Mesenchymal stem cell (in vitro differentiated cells and primary cell): ENCODE measurements at regions not wholly inside any gene's neighbourhood (a gene's known extent, or its start where the extent isn't known, plus 50 kb on each side); places are given as distances from the start of the nearest gene placed in this dataset.

Experiments
- DNase-seq: peaks from one replicate; pipeline ENCODE4 v3.0.0-alpha.2; 2013
- H2AFZ ChIP-seq: one replicate; pipeline ENCODE4 v1.6.1; 2013; ENCODE audit warnings: low read depth, mild to moderate bottlenecking, control low read depth, inconsistent platforms, low read length, moderate library complexity
- H2AK5ac ChIP-seq: 2 replicates; pipeline ENCODE4 v1.6.1; 2013; ENCODE audit warnings: low read length, moderate library complexity, mild to moderate bottlenecking, inconsistent platforms; ENCODE audit not compliant: severe bottlenecking
- H2BK120ac ChIP-seq: one replicate; pipeline ENCODE4 v1.6.1; 2013; ENCODE audit warnings: low read depth, mild to moderate bottlenecking, inconsistent platforms, low read length, moderate library complexity
- H2BK12ac ChIP-seq, 2 experiments: one replicate each; pipeline ENCODE4 v1.6.1; 2013; ENCODE audit warnings: inconsistent platforms in 2 of 2, low read length in 2 of 2, mild to moderate bottlenecking in 2 of 2, moderate library complexity in 2 of 2, control low read depth in 1 of 2
- H2BK15ac ChIP-seq: one replicate; pipeline ENCODE4 v1.6.1; 2013; ENCODE audit warnings: mild to moderate bottlenecking, low read depth, inconsistent platforms; ENCODE audit not compliant: poor library complexity, severe bottlenecking
- H2BK5ac ChIP-seq: 2 replicates; pipeline ENCODE4 v1.6.1; 2013; ENCODE audit warnings: low read depth, mild to moderate bottlenecking, low read length, control low read depth, inconsistent platforms; ENCODE audit not compliant: poor library complexity, severe bottlenecking
- H3K14ac ChIP-seq, 2 experiments: one replicate each; pipeline ENCODE4 v1.6.1; 2013; ENCODE audit warnings: inconsistent platforms in 2 of 2, low read length in 2 of 2, control low read depth in 1 of 2, mild to moderate bottlenecking in 1 of 2, moderate library complexity in 1 of 2
- H3K18ac ChIP-seq, 2 experiments: one replicate each; pipeline ENCODE4 v1.6.1; 2013; ENCODE audit warnings: inconsistent platforms in 2 of 2, low read length in 2 of 2, control low read depth in 1 of 2, low read depth in 1 of 2, mild to moderate bottlenecking in 1 of 2
- H3K23ac ChIP-seq, 2 experiments: one replicate each; pipeline ENCODE4 v1.6.1; 2013; ENCODE audit warnings: inconsistent platforms in 2 of 2, low read length in 2 of 2, mild to moderate bottlenecking in 2 of 2, moderate library complexity in 2 of 2, control low read depth in 1 of 2
- H3K27ac ChIP-seq: 2 replicates; pipeline ENCODE4 v1.5.1; 2013; ENCODE audit warnings: mild to moderate bottlenecking, moderate library complexity, low read length, control low read depth, inconsistent platforms; ENCODE audit not compliant: poor library complexity, severe bottlenecking
- H3K27me3 ChIP-seq, 2 experiments: 2 replicates each; pipeline versions ENCODE4 v1.6.1 to v1.7.0; 2013; ENCODE audit warnings: low read length in 2 of 2, mild to moderate bottlenecking in 2 of 2, moderate library complexity in 2 of 2, control low read depth in 1 of 2, inconsistent platforms in 1 of 2; ENCODE audit not compliant: control insufficient read depth in 1 of 2, insufficient read depth in 1 of 2
- H3K36me3 ChIP-seq, 2 experiments: 2 replicates each; pipeline versions ENCODE4 v1.6.1 to v1.7.0; 2013; ENCODE audit warnings: low read length in 2 of 2, control low read depth in 1 of 2, inconsistent platforms in 1 of 2, low read depth in 1 of 2, mild to moderate bottlenecking in 1 of 2; ENCODE audit not compliant: insufficient read depth in 2 of 2, control insufficient read depth in 1 of 2
- H3K4ac ChIP-seq, 2 experiments: one replicate each; pipeline ENCODE4 v1.6.1; 2013; ENCODE audit warnings: inconsistent platforms in 2 of 2, low read length in 2 of 2, mild to moderate bottlenecking in 2 of 2, moderate library complexity in 2 of 2, control low read depth in 1 of 2, low read depth in 1 of 2
- H3K4me1 ChIP-seq: 2 replicates; pipeline ENCODE4 v1.6.1; 2013; ENCODE audit warnings: low read depth, low read length, control low read depth; ENCODE audit not compliant: control insufficient read depth, insufficient read depth
- H3K4me2 ChIP-seq: 2 replicates; pipeline ENCODE4 v1.6.1; 2013; ENCODE audit warnings: low read length, mild to moderate bottlenecking, inconsistent platforms; ENCODE audit not compliant: poor library complexity, severe bottlenecking
- H3K4me3 ChIP-seq, 2 experiments: 2 replicates each; pipeline versions ENCODE4 v1.5.1 to v1.7.0; 2013; ENCODE audit warnings: low read length in 2 of 2, mild to moderate bottlenecking in 2 of 2, control low read depth in 1 of 2, low read depth in 1 of 2; ENCODE audit not compliant: insufficient read depth in 1 of 2
- H3K79me1 ChIP-seq: replicated peaks from 2 replicates; pipeline ENCODE4 v1.6.1; 2013; ENCODE audit warnings: mild to moderate bottlenecking, control low read depth, low read length, inconsistent platforms; ENCODE audit not compliant: poor library complexity, severe bottlenecking
- H3K9ac ChIP-seq: 2 replicates; pipeline ENCODE4 v1.7.0; 2013; ENCODE audit warnings: mild to moderate bottlenecking, low read length, moderate library complexity
- H3K9me3 ChIP-seq: 2 replicates; pipeline ENCODE4 v1.7.0; 2013; ENCODE audit warnings: mild to moderate bottlenecking, low read length; ENCODE audit not compliant: control insufficient read depth
- H4K8ac ChIP-seq: one replicate; pipeline ENCODE4 v1.6.1; 2013; ENCODE audit warnings: inconsistent platforms, mild to moderate bottlenecking, low read length, moderate library complexity
- H4K91ac ChIP-seq: one replicate; pipeline ENCODE4 v1.6.1; 2013; ENCODE audit warnings: mild to moderate bottlenecking, low read length, inconsistent platforms
- WGBS: methylation state at CpG from one replicate; pipeline ENCODE4 v1.1.7; 2013; ENCODE audit warnings: mixed read lengths; 5-methylcytosine and 5-hydroxymethylcytosine counted together

DNA sequence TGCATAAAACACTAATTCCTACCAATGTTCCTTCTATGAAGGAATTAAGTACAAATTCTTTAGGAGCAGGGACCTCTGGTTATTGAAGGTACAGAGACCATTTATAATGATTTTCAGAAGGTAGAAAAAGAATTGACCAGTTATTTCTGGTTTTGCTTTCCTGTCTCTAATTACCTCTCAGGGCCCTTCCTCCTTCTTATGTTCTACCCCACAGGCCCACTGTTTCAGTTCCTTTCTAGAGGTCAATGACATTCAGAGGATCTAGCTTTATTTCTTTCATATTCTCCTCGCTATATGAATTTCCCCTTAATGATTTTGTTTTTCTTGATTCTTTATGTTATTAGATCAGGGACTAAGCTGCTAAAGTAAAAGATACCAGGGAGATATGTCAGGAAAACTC lies 345.0 kb upstream of the SPRY2 start:
- Histone ChIP-seq H3K9ac (no peak overlapping the region), H2BK5ac (no peak overlapping the region), H2BK15ac (no peak overlapping the region), H3K27ac (no peak overlapping the region), H3K18ac (no peak overlapping the region), H3K4me1 (no peaks in the 10 kb centered on the region), H3K27me3 (no peaks in the 10 kb centered on the region), H3K36me3 (no peaks in the 10 kb centered on the region), H2AK5ac (no peak overlapping the region), H4K8ac (no peak overlapping the region), H3K79me1 (no peaks in the 10 kb centered on the region), H2AFZ (no peak overlapping the region), H3K4ac (no peak overlapping the region), H2BK120ac (no peak overlapping the region), H3K23ac (no peak overlapping the region), H3K9me3 (peaks cover 4% of the 10 kb centered on the region), H3K4me3 (no peak overlapping the region), H3K14ac (no peak overlapping the region), H3K4me2 (no peak overlapping the region), H4K91ac (no peak overlapping the region), H2BK12ac (no peak overlapping the region)
- WGBS, result no CpG with 5 or more reads among the region's 1 CpG
- DNase-seq, result no peak

DNA sequence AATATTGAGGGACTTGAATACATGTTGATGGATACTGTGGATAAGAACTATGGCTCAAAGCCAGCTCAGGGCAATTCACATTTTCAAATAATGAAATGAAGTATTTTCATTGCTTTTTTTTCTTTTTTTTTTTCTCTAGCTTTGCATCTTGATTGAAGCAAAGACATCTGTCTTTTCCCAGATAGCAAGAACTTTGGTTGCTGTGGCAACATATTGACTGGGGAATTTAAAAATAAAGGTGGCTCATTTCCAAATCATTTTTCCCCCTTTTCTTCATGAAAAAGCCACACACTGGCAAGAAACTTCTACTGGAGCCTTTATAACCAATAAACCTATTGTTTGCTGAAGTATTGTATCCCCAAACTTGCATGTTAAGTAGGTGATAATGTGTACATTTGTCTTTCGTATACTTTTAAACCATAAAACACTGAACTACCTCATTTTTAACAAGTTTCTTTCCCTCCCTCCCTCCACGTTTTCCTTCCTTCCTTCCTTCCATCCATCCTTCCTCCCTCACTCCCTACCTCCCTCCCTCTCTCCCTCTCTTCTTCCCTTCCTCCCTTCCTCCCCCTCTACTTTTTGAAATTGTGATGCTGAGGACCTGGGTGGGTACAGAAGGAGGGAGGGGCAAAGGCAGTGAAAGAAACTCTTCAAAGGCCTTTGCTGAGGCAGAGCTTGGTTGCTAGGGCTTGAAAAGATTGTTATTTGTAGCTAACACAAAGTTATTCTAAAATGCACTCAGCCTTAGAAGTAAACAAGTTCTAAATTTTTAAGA lies 343.5 kb upstream of the SPRY2 start:
- Histone ChIP-seq H3K27ac (no peak overlapping the region), H4K8ac (no peak overlapping the region), H3K18ac (peak overlapping the region in 1 of 2 experiments; percentile 34), H3K4me3 (no peak overlapping the region), H3K79me1 (no peaks in the 10 kb centered on the region), H2AK5ac (no peak overlapping the region), H3K23ac (no peak overlapping the region), H2BK12ac (no peak overlapping the region), H3K36me3 (no peaks in the 10 kb centered on the region), H3K14ac (no peak overlapping the region), H3K9ac (no peak overlapping the region), H2AFZ (no peak overlapping the region), H3K27me3 (no peaks in the 10 kb centered on the region), H3K9me3 (peaks cover 3% of the 10 kb centered on the region), H2BK120ac (no peak overlapping the region), H3K4me2 (no peak overlapping the region), H2BK15ac (no peak overlapping the region), H2BK5ac (no peak overlapping the region), H3K4me1 (no peaks in the 10 kb centered on the region), H4K91ac (no peak overlapping the region), H3K4ac (no peak overlapping the region)
- DNase-seq, result no peak
- 69% methylated on average over 2 of the region's 2 CpGs for WGBS

DNA sequence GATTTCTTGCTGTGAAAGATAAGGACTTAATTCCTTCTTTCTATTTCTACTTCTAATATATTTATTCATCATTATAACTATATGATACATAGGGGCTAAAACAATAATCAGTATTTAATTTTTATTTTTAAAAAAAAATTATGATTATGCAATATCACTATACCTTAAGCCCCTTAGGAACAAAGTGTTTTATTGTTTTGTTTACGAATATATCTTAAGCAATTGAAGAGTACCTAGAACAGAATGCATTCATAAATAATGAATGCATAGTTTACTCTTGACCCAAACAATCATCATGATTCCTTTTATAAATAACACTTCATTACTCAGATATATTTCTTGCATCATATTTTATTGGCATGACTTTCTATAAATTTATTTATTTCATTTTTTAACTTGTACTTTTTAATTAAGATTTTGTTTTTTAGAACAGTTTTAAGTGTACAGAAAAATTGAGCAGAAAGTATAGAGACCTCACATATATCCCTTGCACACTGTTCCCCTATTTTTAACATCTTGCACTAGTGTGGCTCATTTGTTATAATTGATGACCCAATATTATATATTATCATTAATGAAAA lies 339.9 kb upstream of the SPRY2 start:
- Histone ChIP-seq H4K91ac (no peak overlapping the region), H2BK5ac (no peak overlapping the region), H3K27ac (no peak overlapping the region), H2AFZ (no peak overlapping the region), H3K23ac (no peak overlapping the region), H3K9ac (no peak overlapping the region), H2AK5ac (no peak overlapping the region), H4K8ac (no peak overlapping the region), H3K9me3 (peaks cover 23% of the 10 kb centered on the region), H3K4me2 (no peak overlapping the region), H3K79me1 (no peaks in the 10 kb centered on the region), H3K14ac (no peak overlapping the region), H3K4me1 (no peaks in the 10 kb centered on the region), H2BK120ac (no peak overlapping the region), H3K36me3 (no peaks in the 10 kb centered on the region), H3K4me3 (no peak overlapping the region), H2BK15ac (no peak overlapping the region), H3K27me3 (no peaks in the 10 kb centered on the region), H3K18ac (no peak overlapping the region), H3K4ac (no peak overlapping the region), H2BK12ac (no peak overlapping the region)
- DNase-seq, result no peak
- WGBS, result no CpG with 5 or more reads among the region's 1 CpG

DNA sequence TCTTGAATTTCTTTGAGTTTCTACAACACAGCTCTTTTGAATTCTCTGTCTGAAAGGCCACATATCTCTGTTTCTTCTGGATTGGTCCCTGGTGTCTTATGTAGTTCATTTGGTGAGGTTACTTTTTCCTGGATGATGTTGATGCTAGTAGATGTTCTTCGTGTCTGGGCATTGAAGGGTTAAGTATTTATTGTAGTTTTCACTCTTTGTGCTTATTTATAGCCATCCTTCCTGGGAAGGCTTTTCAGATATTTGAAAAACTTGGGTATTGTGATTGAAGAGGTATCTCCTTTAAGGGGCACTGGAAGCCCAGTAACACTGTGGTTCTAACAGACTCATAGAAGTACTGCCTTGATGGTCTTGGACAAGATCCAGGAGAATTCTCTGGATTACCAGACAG lies 338.5 kb upstream of the SPRY2 start:
- Histone ChIP-seq H3K14ac (no peak overlapping the region), H3K4me3 (no peak overlapping the region), H3K79me1 (no peaks in the 10 kb centered on the region), H4K91ac (no peak overlapping the region), H3K27me3 (no peaks in the 10 kb centered on the region), H2BK120ac (no peak overlapping the region), H3K4me2 (no peak overlapping the region), H2BK12ac (no peak overlapping the region), H3K9ac (no peak overlapping the region), H2AFZ (no peak overlapping the region), H2BK15ac (no peak overlapping the region), H3K36me3 (no peaks in the 10 kb centered on the region), H3K9me3 (peaks cover 23% of the 10 kb centered on the region), H3K4ac (no peak overlapping the region), H3K27ac (no peak overlapping the region), H3K18ac (no peak overlapping the region), H2BK5ac (no peak overlapping the region), H3K23ac (no peak overlapping the region), H2AK5ac (no peak overlapping the region), H3K4me1 (no peaks in the 10 kb centered on the region), H4K8ac (no peak overlapping the region)
- no peak for DNase-seq
- WGBS, result 100% methylated on average over 1 of the region's 1 CpG
